Trophoblast cell (in vitro differentiated cells and primary cell): ENCODE measurements at regions not wholly inside any gene's neighbourhood (a gene's known extent, or its start where the extent isn't known, plus 50 kb on each side); places are given as distances from the start of the nearest gene placed in this dataset.

Experiments
- DNase-seq, 2 donors: peaks; one replicate each; pipeline ENCODE4 v3.0.0-alpha.2; 2016
- H2AFZ ChIP-seq: 2 replicates; pipeline ENCODE4 v1.6.1; 2013; ENCODE audit warnings: low read length, moderate library complexity, mild to moderate bottlenecking; ENCODE audit not compliant: insufficient read depth, poor library complexity
- H2AK5ac ChIP-seq: 2 replicates; pipeline ENCODE4 v1.6.1; 2013; ENCODE audit warnings: mild to moderate bottlenecking, low read length
- H2BK120ac ChIP-seq: 2 replicates; pipeline ENCODE4 v1.6.1; 2013; ENCODE audit warnings: low read length, mild to moderate bottlenecking, moderate library complexity; ENCODE audit not compliant: insufficient read depth, poor library complexity
- H2BK12ac ChIP-seq: 2 replicates; pipeline ENCODE4 v1.6.1; 2013; ENCODE audit warnings: mild to moderate bottlenecking, low read length, moderate library complexity
- H2BK5ac ChIP-seq: 2 replicates; pipeline ENCODE4 v1.6.1; 2013; ENCODE audit warnings: low read length, low read depth, moderate library complexity, mild to moderate bottlenecking; ENCODE audit not compliant: poor library complexity
- H3K14ac ChIP-seq: 2 replicates; pipeline ENCODE4 v1.6.1; 2013; ENCODE audit warnings: mild to moderate bottlenecking, low read length
- H3K18ac ChIP-seq: 2 replicates; pipeline ENCODE4 v1.6.1; 2013; ENCODE audit warnings: mild to moderate bottlenecking, low read length
- H3K23ac ChIP-seq: 2 replicates; pipeline ENCODE4 v1.6.1; 2013; ENCODE audit warnings: low read length
- H3K27ac ChIP-seq: 2 replicates; pipeline ENCODE4 v1.5.1; 2013; ENCODE audit warnings: low read depth, mild to moderate bottlenecking, inconsistent platforms, low read length, moderate library complexity
- H3K27me3 ChIP-seq: 2 replicates; pipeline ENCODE4 v1.6.1; 2013; ENCODE audit warnings: inconsistent platforms, mild to moderate bottlenecking, low read length, moderate library complexity; ENCODE audit not compliant: insufficient read depth
- H3K36me3 ChIP-seq, 2 experiments: 1 replicate in 1 of 2; 2 replicates in 1 of 2; pipeline ENCODE4 v1.6.1; 2013; ENCODE audit warnings: low read length in 2 of 2, mild to moderate bottlenecking in 2 of 2, moderate library complexity in 1 of 2; ENCODE audit not compliant: insufficient read depth in 2 of 2, control insufficient read depth in 1 of 2
- H3K4ac ChIP-seq: 2 replicates; pipeline ENCODE4 v1.6.1; 2013; ENCODE audit warnings: low read depth, mild to moderate bottlenecking, low read length, moderate library complexity
- H3K4me1 ChIP-seq, 2 experiments: 1 replicate in 1 of 2; 2 replicates in 1 of 2; pipeline ENCODE4 v1.6.1; 2013; ENCODE audit warnings: low read length in 2 of 2, mild to moderate bottlenecking in 2 of 2, moderate library complexity in 1 of 2; ENCODE audit not compliant: insufficient read depth in 2 of 2, control insufficient read depth in 1 of 2
- H3K4me2 ChIP-seq: 2 replicates; pipeline ENCODE4 v1.6.1; 2013; ENCODE audit warnings: inconsistent platforms, mild to moderate bottlenecking, low read length, moderate library complexity
- H3K4me3 ChIP-seq: 2 replicates; pipeline ENCODE4 v1.5.1; 2013; ENCODE audit warnings: mild to moderate bottlenecking, low read depth, low read length, inconsistent platforms
- H3K79me1 ChIP-seq: one replicate; pipeline ENCODE4 v1.6.1; 2013; ENCODE audit warnings: low read length
- H3K79me2 ChIP-seq: 2 replicates; pipeline ENCODE4 v1.6.1; 2013; ENCODE audit warnings: low read length, mild to moderate bottlenecking; ENCODE audit not compliant: control insufficient read depth, insufficient read depth, poor library complexity
- H3K9ac ChIP-seq: 2 replicates; pipeline ENCODE4 v1.6.1; 2013; ENCODE audit warnings: mild to moderate bottlenecking, low read length
- H3K9me3 ChIP-seq: 2 replicates; pipeline ENCODE4 v1.6.1; 2013; ENCODE audit warnings: low read depth, mild to moderate bottlenecking, control low read depth, inconsistent platforms, low read length; ENCODE audit not compliant: insufficient read depth
- H4K12ac ChIP-seq: 2 replicates; pipeline ENCODE4 v1.6.1; 2013; ENCODE audit warnings: low read depth, mild to moderate bottlenecking, low read length, moderate library complexity
- H4K8ac ChIP-seq: 2 replicates; pipeline ENCODE4 v1.6.1; 2013; ENCODE audit warnings: low read depth, mild to moderate bottlenecking, low read length, moderate library complexity
- H4K91ac ChIP-seq: one replicate; pipeline ENCODE4 v1.6.1; 2013; ENCODE audit warnings: low read depth, mild to moderate bottlenecking, low read length, moderate library complexity
- WGBS: extraction: QIAGEN DNeasy Blood & Tissue Kit; methylation state at CpG from one replicate; pipeline ENCODE4 v1.1.7; 2013; ENCODE audit warnings: missing lambda C conversion rate; ENCODE audit not compliant: insufficient read length, insufficient coverage; ENCODE audit errors: extremely low coverage; 5-methylcytosine and 5-hydroxymethylcytosine counted together

GRCh38 chr3:1468145-1468544, 375.3 kb downstream of the CNTN6 start:
- Histone ChIP-seq H4K8ac (no peak overlapping the region), H3K14ac (no peak overlapping the region), H3K4ac (no peak overlapping the region), H2BK120ac (no peak overlapping the region), H2BK12ac (no peak overlapping the region), H3K27me3 (no peaks in the 10 kb centered on the region), H2BK5ac (no peak overlapping the region), H4K91ac (no peak overlapping the region), H3K9me3 (no peaks in the 10 kb centered on the region), H3K4me3 (no peak overlapping the region), H3K18ac (no peak overlapping the region), H3K4me1 (no peaks in the 10 kb centered on the region), H3K79me1 (no peaks in the 10 kb centered on the region), H4K12ac (no peak overlapping the region), H2AFZ (no peak overlapping the region), H3K4me2 (no peak overlapping the region), H3K27ac (no peak overlapping the region), H3K23ac (no peak overlapping the region), H3K79me2 (peaks cover 2% of the 10 kb centered on the region), H3K36me3 (no peaks in the 10 kb centered on the region), H3K9ac (no peak overlapping the region), H2AK5ac (no peak overlapping the region)
- WGBS, result no CpG with 5 or more reads among the region's 4 CpGs
- DNase-seq, result no peak

- no peak overlapping the region for H4K12ac ChIP-seq
- no peak overlapping the region for H4K8ac ChIP-seq
- no peak for DNase-seq
- no peaks in the 10 kb centered on the region for H3K9me3 ChIP-seq
- H3K27me3 ChIP-seq, result no peaks in the 10 kb centered on the region
- H3K4me2 ChIP-seq, result no peak overlapping the region
- no peak overlapping the region for H3K18ac ChIP-seq
- no peaks in the 10 kb centered on the region for H3K4me1 ChIP-seq
- H2AK5ac ChIP-seq, result no peak overlapping the region
- H2BK120ac ChIP-seq, result no peak overlapping the region
- no peak overlapping the region for H3K23ac ChIP-seq
- no peak overlapping the region for H2BK12ac ChIP-seq
- no peak overlapping the region for H3K9ac ChIP-seq
- H3K79me1 ChIP-seq, result no peaks in the 10 kb centered on the region
- H3K27ac ChIP-seq, result no peak overlapping the region
- no peak overlapping the region for H4K91ac ChIP-seq
- no peak overlapping the region for H3K14ac ChIP-seq
- H3K4me3 ChIP-seq, result no peak overlapping the region
- H2AFZ ChIP-seq, result no peak overlapping the region
- no CpG with 5 or more reads among the region's 2 CpGs for WGBS
- H3K36me3 ChIP-seq, result no peaks in the 10 kb centered on the region
- no peak overlapping the region for H3K4ac ChIP-seq
- peaks cover 2% of the 10 kb centered on the region for H3K79me2 ChIP-seq
- H2BK5ac ChIP-seq, result no peak overlapping the region
These were observed 376.4 kb downstream of the CNTN6 start for GRCh38 chr3:1469248-1469647.

GRCh38 chr3:1469687-1470086, 376.9 kb downstream of the CNTN6 start:
- no peak overlapping the region for H4K91ac ChIP-seq
- no peak overlapping the region for H3K4me2 ChIP-seq
- H3K4me1 ChIP-seq, result no peaks in the 10 kb centered on the region
- H3K79me1 ChIP-seq, result no peaks in the 10 kb centered on the region
- no peak overlapping the region for H2BK5ac ChIP-seq
- no peak overlapping the region for H3K9ac ChIP-seq
- H3K27ac ChIP-seq, result no peak overlapping the region
- no peak overlapping the region for H3K14ac ChIP-seq
- no peak overlapping the region for H4K12ac ChIP-seq
- DNase-seq, result no peak
- no peak overlapping the region for H4K8ac ChIP-seq
- H3K9me3 ChIP-seq, result no peaks in the 10 kb centered on the region
- H2BK120ac ChIP-seq, result no peak overlapping the region
- H2AFZ ChIP-seq, result no peak overlapping the region
- H3K27me3 ChIP-seq, result no peaks in the 10 kb centered on the region
- no peak overlapping the region for H3K23ac ChIP-seq
- WGBS, result no CpG with 5 or more reads among the region's 2 CpGs
- no peak overlapping the region for H3K18ac ChIP-seq
- H3K36me3 ChIP-seq, result no peaks in the 10 kb centered on the region
- no peak overlapping the region for H2BK12ac ChIP-seq
- no peak overlapping the region for H3K4ac ChIP-seq
- peaks cover 2% of the 10 kb centered on the region for H3K79me2 ChIP-seq
- no peak overlapping the region for H2AK5ac ChIP-seq
- no peak overlapping the region for H3K4me3 ChIP-seq

- Histone ChIP-seq H3K36me3 (no peaks in the 10 kb centered on the region), H3K4me3 (no peak overlapping the region), H2AFZ (no peak overlapping the region), H3K18ac (no peak overlapping the region), H2BK120ac (no peak overlapping the region), H4K12ac (no peak overlapping the region), H4K91ac (no peak overlapping the region), H3K4me1 (no peaks in the 10 kb centered on the region), H3K4ac (no peak overlapping the region), H3K9ac (no peak overlapping the region), H2BK5ac (no peak overlapping the region), H3K27ac (no peak overlapping the region), H3K79me1 (no peaks in the 10 kb centered on the region), H3K79me2 (peaks cover 2% of the 10 kb centered on the region), H3K27me3 (no peaks in the 10 kb centered on the region), H2BK12ac (no peak overlapping the region), H3K14ac (no peak overlapping the region), H3K9me3 (no peaks in the 10 kb centered on the region), H4K8ac (no peak overlapping the region), H3K4me2 (no peak overlapping the region), H2AK5ac (no peak overlapping the region), H3K23ac (no peak overlapping the region)
- WGBS, result no CpG with 5 or more reads among the region's 13 CpGs
- DNase-seq, result no peak
These were observed 384.8 kb downstream of the CNTN6 start for GRCh38 chr3:1477669-1478068.
